NAMALWA (cell line): ENCODE measurements at regions not wholly inside any gene's neighbourhood (a gene's known extent, or its start where the extent isn't known, plus 50 kb on each side); places are given as distances from the start of the nearest gene placed in this dataset.
"Not testable (repeated sequence)": the region's sequence is repeated elsewhere in the genome, so short reads cannot be mapped to it uniquely, and the experiment has no call there.

Source experiments
- DNase-seq: peaks from one replicate; pipeline ENCODE4 v3.0.0-alpha.2; 2015; ENCODE audit warnings: low spot score

- DNase-seq: not testable (repeated sequence)
These were observed 1879.4 kb upstream of the CELF4 start for GRCh38 chr18:39444957-39445356.

GRCh38 chr18:39441648-39442047 is 1876.0 kb upstream of the CELF4 start:
- DNase-seq: no peak

- DNase-seq: no peak
These were observed 1870.4 kb upstream of the CELF4 start for GRCh38 chr18:39435996-39436395.

GRCh38 chr18:39435209-39435608 is 1869.6 kb upstream of the CELF4 start:
- DNase-seq: no peak

GRCh38 chr18:39434223-39434920 is 1868.8 kb upstream of the CELF4 start:
- no peak for DNase-seq

GRCh38 chr18:39425172-39425850 is 1859.7 kb upstream of the CELF4 start:
- DNase-seq: no peak

GRCh38 chr18:39424261-39424660 is 1858.7 kb upstream of the CELF4 start:
- no peak for DNase-seq

- no peak for DNase-seq
These were observed 1855.7 kb upstream of the CELF4 start for GRCh38 chr18:39421276-39421675.

GRCh38 chr18:39419315-39419714 is 1853.7 kb upstream of the CELF4 start:
- no peak for DNase-seq

- DNase-seq: no peak
These were observed 1849.9 kb upstream of the CELF4 start for GRCh38 chr18:39415471-39415870.

- no peak for DNase-seq
These were observed 1848.6 kb upstream of the CELF4 start for GRCh38 chr18:39414009-39414700.

GRCh38 chr18:39406941-39407340 is 1841.3 kb upstream of the CELF4 start:
- no peak for DNase-seq

GRCh38 chr18:39403121-39403520 is 1837.5 kb upstream of the CELF4 start:
- DNase-seq: no peak

GRCh38 chr18:39399662-39400061 is 1834.1 kb upstream of the CELF4 start:
- no peak for DNase-seq

- no peak for DNase-seq
These were observed 1830.6 kb upstream of the CELF4 start for GRCh38 chr18:39396168-39396567.

- no peak for DNase-seq
These were observed 1824.3 kb upstream of the CELF4 start for GRCh38 chr18:39389800-39390379.

- DNase-seq: no peak
These were observed 1815.3 kb upstream of the CELF4 start for GRCh38 chr18:39380866-39381265.

- no peak for DNase-seq
These were observed 1814.7 kb upstream of the CELF4 start for GRCh38 chr18:39380186-39380725.

GRCh38 chr18:39375066-39375465 is 1809.5 kb upstream of the CELF4 start:
- DNase-seq: no peak

- no peak for DNase-seq
These were observed 1806.4 kb upstream of the CELF4 start for GRCh38 chr18:39371996-39372395.

GRCh38 chr18:39366656-39367055 is 1801.1 kb upstream of the CELF4 start:
- DNase-seq: no peak

GRCh38 chr18:39365836-39366485 is 1800.4 kb upstream of the CELF4 start:
- DNase-seq: no peak
